Thyroid gland (tissue), 4 donors: ENCODE measurements at regions not wholly inside any gene's neighbourhood (a gene's known extent, or its start where the extent isn't known, plus 50 kb on each side); places are given as distances from the start of the nearest gene placed in this dataset.

Experiments used
- DNase-seq, 2 donors: peaks; one replicate each; pipeline ENCODE4 v3.0.0-alpha.2; 2019
- H3K27ac ChIP-seq, 3 donors: fragments of 200-600 bp; sonication (generic); 1 replicate in 2 of 3; 2 replicates in 1 of 3; pipeline ENCODE4 v1.5.1; 2016 to 2019; ENCODE audit warnings: mild to moderate bottlenecking in 1 of 3, moderate library complexity in 1 of 3
- H3K27me3 ChIP-seq: fragments of 200-600 bp; sonication (generic); one replicate; pipeline ENCODE4 v1.5.1; 2019
- H3K36me3 ChIP-seq, 2 donors: fragments of 200-600 bp; sonication (generic); one replicate each; pipeline ENCODE4 v1.5.1; 2016 to 2019
- H3K4me1 ChIP-seq, 2 donors: fragments of 200-600 bp; sonication (generic); one replicate each; pipeline ENCODE4 v1.5.1; 2017 to 2019
- H3K4me3 ChIP-seq, 3 donors: fragments of 200-600 bp; sonication (generic); replicated peaks in 1 of 3; 1 replicate in 2 of 3; 2 replicates in 1 of 3; pipeline ENCODE4 v1.5.1; 2016; ENCODE audit warnings: mild to moderate bottlenecking in 1 of 3
- H3K9me3 ChIP-seq: fragments of 200-600 bp; sonication (generic); one replicate; pipeline ENCODE4 v1.5.1; 2017
- POLR2A ChIP-seq, 2 donors: fragments of 450-650 bp; IDR thresholded peaks; one replicate each; pipeline ENCODE4 v1.6.1; 2017; ENCODE audit warnings: antibody characterized with exemption in 2 of 2, mild to moderate bottlenecking in 2 of 2, moderate library complexity in 1 of 2
- WGBS, 2 donors: methylation state at CpG; one replicate each; pipeline ENCODE4 v1.1.5; 2017; 5-methylcytosine and 5-hydroxymethylcytosine counted together
- intact Hi-C: fragments of 100-400 bp; cut with DNase I; formaldehyde crosslinking; loops from one replicate; pipeline ENCODE4 v1.15.1; 2023
- TF ChIP-seq, protein P1 (sequence below), 6 experiments: fragments of 200-600 bp in 3 of 6; fragments of 450-650 bp in 3 of 6; sonication (generic) in 3 of 6; IDR thresholded peaks; one replicate each; pipeline ENCODE4 v1.5.1; 2016 to 2019; ENCODE audit warnings: antibody characterized with exemption in 6 of 6, mild to moderate bottlenecking in 2 of 6, inconsistent platforms in 1 of 6, moderate library complexity in 1 of 6

GRCh38 chr5:106584268-106584667 is 1086.5 kb downstream of the EFNA5 start:
- H3K27me3 ChIP-seq, result no peaks in the 10 kb centered on the region
- 84 to 87% methylated on average over 10 of the region's 10 CpGs for WGBS, 2 donors
- H3K9me3 ChIP-seq, result no peaks in the 10 kb centered on the region
- TF ChIP-seq POLR2A (IDR thresholded peaks at IDR 0.05), result no peak
- TF ChIP-seq, protein P1, sequence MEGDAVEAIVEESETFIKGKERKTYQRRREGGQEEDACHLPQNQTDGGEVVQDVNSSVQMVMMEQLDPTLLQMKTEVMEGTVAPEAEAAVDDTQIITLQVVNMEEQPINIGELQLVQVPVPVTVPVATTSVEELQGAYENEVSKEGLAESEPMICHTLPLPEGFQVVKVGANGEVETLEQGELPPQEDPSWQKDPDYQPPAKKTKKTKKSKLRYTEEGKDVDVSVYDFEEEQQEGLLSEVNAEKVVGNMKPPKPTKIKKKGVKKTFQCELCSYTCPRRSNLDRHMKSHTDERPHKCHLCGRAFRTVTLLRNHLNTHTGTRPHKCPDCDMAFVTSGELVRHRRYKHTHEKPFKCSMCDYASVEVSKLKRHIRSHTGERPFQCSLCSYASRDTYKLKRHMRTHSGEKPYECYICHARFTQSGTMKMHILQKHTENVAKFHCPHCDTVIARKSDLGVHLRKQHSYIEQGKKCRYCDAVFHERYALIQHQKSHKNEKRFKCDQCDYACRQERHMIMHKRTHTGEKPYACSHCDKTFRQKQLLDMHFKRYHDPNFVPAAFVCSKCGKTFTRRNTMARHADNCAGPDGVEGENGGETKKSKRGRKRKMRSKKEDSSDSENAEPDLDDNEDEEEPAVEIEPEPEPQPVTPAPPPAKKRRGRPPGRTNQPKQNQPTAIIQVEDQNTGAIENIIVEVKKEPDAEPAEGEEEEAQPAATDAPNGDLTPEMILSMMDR (IDR thresholded peaks at IDR 0.05), result no peak
- no peak overlapping the region for H3K27ac ChIP-seq
- no peaks in the 10 kb centered on the region for H3K36me3 ChIP-seq
- H3K4me3 ChIP-seq, result no peak overlapping the region
- no peaks in the 10 kb centered on the region for H3K4me1 ChIP-seq
- intact Hi-C loops, result no loop called here
- no peak for DNase-seq

- Histone ChIP-seq H3K9me3 (no peaks in the 10 kb centered on the region), H3K27ac (no peak overlapping the region), H3K4me1 (no peaks in the 10 kb centered on the region), H3K27me3 (no peaks in the 10 kb centered on the region), H3K36me3 (no peaks in the 10 kb centered on the region), H3K4me3 (no peak overlapping the region)
- 90 to 92% methylated on average over 2 of the region's 2 CpGs for WGBS, 2 donors
- no peak for TF ChIP-seq POLR2A (IDR thresholded peaks at IDR 0.05)
- TF ChIP-seq, protein P1 (IDR thresholded peaks at IDR 0.05), result no peak
- intact Hi-C loops, result no loop called here
- no peak for DNase-seq
Measured at GRCh38 chr5:106578736-106579135, 1092.0 kb downstream of the EFNA5 start.

DNA sequence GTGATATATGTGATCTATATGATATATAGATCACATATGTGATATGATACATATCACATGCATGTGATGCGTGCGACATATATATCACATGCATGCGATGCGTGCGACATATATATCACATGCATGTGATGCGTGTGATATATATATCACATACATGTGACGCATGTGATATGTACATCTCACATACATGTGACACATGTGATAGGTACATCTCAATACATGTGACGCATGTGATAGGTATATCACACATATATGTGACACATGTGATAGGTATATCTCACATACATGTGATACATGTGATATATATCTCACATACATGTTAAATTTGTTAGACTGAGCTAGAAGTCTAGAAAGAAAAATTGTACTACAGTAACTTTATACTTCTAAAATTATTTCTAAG is 1095.9 kb downstream of the EFNA5 start:
- intact Hi-C loops, result no loop called here
- H3K4me3 ChIP-seq, result no peak overlapping the region
- TF ChIP-seq POLR2A (IDR thresholded peaks at IDR 0.05), result no peak
- TF ChIP-seq, protein P1 (IDR thresholded peaks at IDR 0.05), result no peak
- H3K36me3 ChIP-seq, result no peaks in the 10 kb centered on the region
- H3K27ac ChIP-seq, result no peak overlapping the region
- 95 to 99% methylated on average over 8 of the region's 8 CpGs for WGBS, 2 donors
- H3K9me3 ChIP-seq, result no peaks in the 10 kb centered on the region
- no peak for DNase-seq
- H3K4me1 ChIP-seq, result no peaks in the 10 kb centered on the region
- H3K27me3 ChIP-seq, result no peaks in the 10 kb centered on the region

GRCh38 chr5:106566031-106566430 is 1104.7 kb downstream of the EFNA5 start:
- no peaks in the 10 kb centered on the region for H3K27me3 ChIP-seq
- H3K4me1 ChIP-seq, result no peaks in the 10 kb centered on the region
- H3K9me3 ChIP-seq, result no peaks in the 10 kb centered on the region
- 95 to 97% methylated on average over 4 of the region's 4 CpGs for WGBS, 2 donors
- H3K27ac ChIP-seq, result no peak overlapping the region
- DNase-seq, result no peak
- no peak for TF ChIP-seq POLR2A (IDR thresholded peaks at IDR 0.05)
- TF ChIP-seq, protein P1 (IDR thresholded peaks at IDR 0.05), result no peak
- intact Hi-C loops, result no loop called here
- H3K4me3 ChIP-seq, result no peak overlapping the region
- H3K36me3 ChIP-seq, result no peaks in the 10 kb centered on the region

- H3K4me1 ChIP-seq, result no peaks in the 10 kb centered on the region
- intact Hi-C loops, result no loop called here
- H3K9me3 ChIP-seq, result no peaks in the 10 kb centered on the region
- TF ChIP-seq, protein P1 (IDR thresholded peaks at IDR 0.05), result no peak
- TF ChIP-seq POLR2A (IDR thresholded peaks at IDR 0.05), result no peak
- no peak for DNase-seq
- 72 to 100% methylated on average over 1 to 2 of the region's 2 CpGs for WGBS, 2 donors
- H3K36me3 ChIP-seq, result no peaks in the 10 kb centered on the region
- H3K4me3 ChIP-seq, result no peak overlapping the region
- H3K27me3 ChIP-seq, result no peaks in the 10 kb centered on the region
- H3K27ac ChIP-seq, result no peak overlapping the region
Measured at GRCh38 chr5:106545325-106545724, 1125.4 kb downstream of the EFNA5 start.
